PC-9 (cell line): ENCODE measurements at regions not wholly inside any gene's neighbourhood (a gene's known extent, or its start where the extent isn't known, plus 50 kb on each side); places are given as distances from the start of the nearest gene placed in this dataset.

Source experiments
- BruUV-seq: library from RNA; stranded (reverse); fragments of 400-500 nt; replicated peaks from 2 replicates; lab custom pipeline; 2021; lab: Mats Ljungman, UMichigan
- CTCF ChIA-PET: fragments of 300-600 bp; sonication (Branson Sonifier 250); formaldehyde crosslinking; loops from one replicate; lab custom pipeline; 2022; ENCODE audit warnings: antibody characterized with exemption; lab: Charles Lee
- POLR2A ChIA-PET: fragments of 300-600 bp; sonication (Branson Sonifier 250); formaldehyde crosslinking; loops from one replicate; lab custom pipeline; 2022; ENCODE audit warnings: antibody characterized with exemption; ENCODE audit not compliant: unreplicated experiment; lab: Charles Lee
- DNase-seq, 2 experiments: peaks; one replicate each; pipeline versions ENCODE4 v3.0.0 to v3.0.0-alpha.2; 2015 to 2022; ENCODE audit warnings: mixed read lengths in 1 of 2
- H2AFZ ChIP-seq: fragments of 200-600 bp; sonication (generic); 2 replicates; pipeline ENCODE4 v1.8.1; 2017; ENCODE audit warnings: antibody characterized with exemption
- H3F3A ChIP-seq: fragments of 200-600 bp; sonication (generic); 2 replicates; pipeline ENCODE4 v1.8.1; 2017; ENCODE audit warnings: antibody characterized with exemption, mild to moderate bottlenecking, low read depth; ENCODE audit not compliant: insufficient read depth
- H3K27ac ChIP-seq: fragments of 200-600 bp; sonication (generic); 2 replicates; pipeline ENCODE4 v1.6.1; 2016; ENCODE audit warnings: mixed run types
- H3K27me3 ChIP-seq: fragments of 200-600 bp; sonication (generic); 2 replicates; pipeline ENCODE4 v1.6.1; 2016; ENCODE audit warnings: low read depth, mixed run types; ENCODE audit not compliant: insufficient read depth
- H3K36me3 ChIP-seq: fragments of 200-600 bp; sonication (generic); 2 replicates; pipeline ENCODE4 v1.6.1; 2016; ENCODE audit warnings: low read depth, mixed run types
- H3K4me1 ChIP-seq: fragments of 200-600 bp; sonication (generic); replicated peaks from 2 replicates; pipeline ENCODE4 v1.6.1; 2016; ENCODE audit warnings: mixed run types; ENCODE audit not compliant: insufficient read depth
- H3K4me2 ChIP-seq: fragments of 200-600 bp; sonication (generic); 2 replicates; pipeline ENCODE4 v1.6.1; 2017; ENCODE audit warnings: mixed run types
- H3K4me3 ChIP-seq: fragments of 200-600 bp; sonication (generic); 2 replicates; pipeline ENCODE4 v1.6.1; 2016; ENCODE audit warnings: mixed run types
- H3K79me2 ChIP-seq: fragments of 200-600 bp; sonication (generic); 2 replicates; pipeline ENCODE4 v1.6.1; 2017; ENCODE audit warnings: low read depth, mixed run types
- H3K9me2 ChIP-seq: fragments of 200-600 bp; sonication (generic); 2 replicates; pipeline ENCODE4 v1.8.1; 2017; ENCODE audit warnings: mild to moderate bottlenecking; ENCODE audit not compliant: insufficient read depth
- H3K9me3 ChIP-seq: fragments of 200-600 bp; sonication (generic); 2 replicates; pipeline ENCODE4 v1.8.1; 2016; ENCODE audit warnings: low read depth; ENCODE audit not compliant: insufficient read depth
- H4K20me1 ChIP-seq: fragments of 200-600 bp; sonication (generic); 2 replicates; pipeline ENCODE4 v1.8.1; 2017; ENCODE audit not compliant: insufficient read depth
- CTCF ChIP-seq: fragments of 200-600 bp; sonication (generic); conservative IDR thresholded peaks from 2 replicates; pipeline ENCODE4 v1.6.1; 2017; ENCODE audit warnings: mixed run types, antibody characterized with exemption, mild to moderate bottlenecking, moderate library complexity
- EZH2 ChIP-seq: fragments of 200-600 bp; sonication (generic); IDR thresholded peaks from 2 replicates; pipeline ENCODE4 v1.8.0; 2017; ENCODE audit warnings: antibody characterized with exemption, low read depth
- intact Hi-C: fragments of 100-400 bp; cut with micrococcal nuclease; formaldehyde crosslinking; loops from one replicate; pipeline ENCODE4 v1.10.0; 2022; ENCODE audit not compliant: unreplicated experiment

GRCh38 chr13:74466864-74467263 is 332.7 kb upstream of the KLF12 start:
- TF ChIP-seq CTCF = no peak
- TF ChIP-seq EZH2 = no peak
- no TSS peak for BruUV-seq
- Histone ChIP-seq H3K4me3 (no peak overlapping the region), H3K79me2 (no peaks in the 10 kb centered on the region), H4K20me1 (no peaks in the 10 kb centered on the region), H3K27ac (no peak overlapping the region), H3K4me2 (no peak overlapping the region), H3K36me3 (no peaks in the 10 kb centered on the region), H3K9me2 (no peaks in the 10 kb centered on the region), H3K27me3 (no peaks in the 10 kb centered on the region), H3K4me1 (no peaks in the 10 kb centered on the region), H2AFZ (no peak overlapping the region), H3F3A (no peaks in the 10 kb centered on the region), H3K9me3 (no peaks in the 10 kb centered on the region)
- no peak for DNase-seq
- intact Hi-C loops = no loop called here
- CTCF ChIA-PET = no interaction called here
- POLR2A ChIA-PET = no interaction called here

- no TSS peak for BruUV-seq
Observed at GRCh38 chr13:74466020-74466419, 331.8 kb upstream of the KLF12 start.

GRCh38 chr13:74465271-74465670 is 331.1 kb upstream of the KLF12 start:
- POLR2A ChIA-PET = no interaction called here
- DNase-seq = no peak
- Histone ChIP-seq H2AFZ (no peak overlapping the region), H3K9me3 (no peaks in the 10 kb centered on the region), H3K4me3 (no peak overlapping the region), H4K20me1 (no peaks in the 10 kb centered on the region), H3K4me1 (no peaks in the 10 kb centered on the region), H3K4me2 (no peak overlapping the region), H3K27ac (no peak overlapping the region), H3K36me3 (no peaks in the 10 kb centered on the region), H3F3A (no peaks in the 10 kb centered on the region), H3K27me3 (no peaks in the 10 kb centered on the region), H3K9me2 (no peaks in the 10 kb centered on the region), H3K79me2 (no peaks in the 10 kb centered on the region)
- no TSS peak for BruUV-seq
- intact Hi-C loops = no loop called here
- CTCF ChIA-PET = no interaction called here
- TF ChIP-seq CTCF (no peak), EZH2 (no peak)

More at GRCh38 chr13:74466020-74466419, 331.8 kb upstream of the KLF12 start:
- ChIA-PET CTCF (no interaction called here), POLR2A (no interaction called here)
- TF ChIP-seq CTCF (no peak), EZH2 (no peak)
- H4K20me1 ChIP-seq = no peaks in the 10 kb centered on the region
- no peaks in the 10 kb centered on the region for H3F3A ChIP-seq
- no peaks in the 10 kb centered on the region for H3K79me2 ChIP-seq
- H3K4me1 ChIP-seq = no peaks in the 10 kb centered on the region
- no peak overlapping the region for H2AFZ ChIP-seq
- no peaks in the 10 kb centered on the region for H3K36me3 ChIP-seq
- H3K9me3 ChIP-seq = no peaks in the 10 kb centered on the region
- H3K27ac ChIP-seq = no peak overlapping the region
- no peak overlapping the region for H3K4me2 ChIP-seq
- H3K4me3 ChIP-seq = no peak overlapping the region
- DNase-seq = no peak
- H3K9me2 ChIP-seq = no peaks in the 10 kb centered on the region
- no peaks in the 10 kb centered on the region for H3K27me3 ChIP-seq
- intact Hi-C loops = no loop called here
